Mammary epithelial cell (primary cell): ENCODE measurements at regions not wholly inside any gene's neighbourhood (a gene's known extent, or its start where the extent isn't known, plus 50 kb on each side); places are given as distances from the start of the nearest gene placed in this dataset.

Experiments
- EZH2 ChIP-seq: IDR thresholded peaks from 2 replicates; pipeline ENCODE4 v1.6.1; 2012; ENCODE audit warnings: low read length, inconsistent platforms, borderline replicate concordance
- TF ChIP-seq, protein P1 (sequence below), 2 donors: IDR thresholded peaks in 1 of 2; conservative IDR thresholded peaks in 1 of 2; 2 replicates each; pipeline ENCODE4 v1.5.1; 2011 to 2012; ENCODE audit warnings: inconsistent platforms in 2 of 2, low read length in 2 of 2, mild to moderate bottlenecking in 2 of 2, control low read depth in 1 of 2, low read depth in 1 of 2; ENCODE audit not compliant: insufficient read depth in 1 of 2; ENCODE audit errors: extremely low read depth in 1 of 2

DNA sequence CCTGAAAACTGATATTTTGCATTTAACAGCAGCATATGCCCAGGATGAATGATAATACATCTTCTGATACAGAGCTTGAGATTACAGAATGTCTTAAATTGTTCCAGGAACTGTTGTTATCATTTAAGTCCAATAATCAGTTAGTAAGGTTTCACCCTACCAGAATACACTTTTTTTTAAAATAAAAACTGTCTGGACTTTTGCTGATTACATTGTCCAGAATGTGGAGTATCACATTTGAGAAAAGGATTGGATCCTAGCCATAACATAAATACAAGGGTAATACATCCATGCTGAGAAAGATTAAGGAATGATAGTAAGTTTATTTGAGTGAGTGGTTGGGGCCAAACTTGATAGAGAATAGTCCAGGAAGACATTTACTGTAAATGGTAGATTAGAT lies 71.0 kb downstream of the SEPTIN7 start:
- TF ChIP-seq, protein P1, sequence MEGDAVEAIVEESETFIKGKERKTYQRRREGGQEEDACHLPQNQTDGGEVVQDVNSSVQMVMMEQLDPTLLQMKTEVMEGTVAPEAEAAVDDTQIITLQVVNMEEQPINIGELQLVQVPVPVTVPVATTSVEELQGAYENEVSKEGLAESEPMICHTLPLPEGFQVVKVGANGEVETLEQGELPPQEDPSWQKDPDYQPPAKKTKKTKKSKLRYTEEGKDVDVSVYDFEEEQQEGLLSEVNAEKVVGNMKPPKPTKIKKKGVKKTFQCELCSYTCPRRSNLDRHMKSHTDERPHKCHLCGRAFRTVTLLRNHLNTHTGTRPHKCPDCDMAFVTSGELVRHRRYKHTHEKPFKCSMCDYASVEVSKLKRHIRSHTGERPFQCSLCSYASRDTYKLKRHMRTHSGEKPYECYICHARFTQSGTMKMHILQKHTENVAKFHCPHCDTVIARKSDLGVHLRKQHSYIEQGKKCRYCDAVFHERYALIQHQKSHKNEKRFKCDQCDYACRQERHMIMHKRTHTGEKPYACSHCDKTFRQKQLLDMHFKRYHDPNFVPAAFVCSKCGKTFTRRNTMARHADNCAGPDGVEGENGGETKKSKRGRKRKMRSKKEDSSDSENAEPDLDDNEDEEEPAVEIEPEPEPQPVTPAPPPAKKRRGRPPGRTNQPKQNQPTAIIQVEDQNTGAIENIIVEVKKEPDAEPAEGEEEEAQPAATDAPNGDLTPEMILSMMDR (conservative IDR thresholded peaks at IDR 0.05 in 1 of 2, IDR thresholded peaks at IDR 0.05 in 1 of 2; ENCODE audit: extremely low read depth in 1 of 2, insufficient read depth in 1 of 2, low read depth in 1 of 2, low read length in 2 of 2) = no peak
- no peak for TF ChIP-seq EZH2
